Adrenal gland (tissue), 9 donors: ENCODE measurements at regions not wholly inside any gene's neighbourhood (a gene's known extent, or its start where the extent isn't known, plus 50 kb on each side); places are given as distances from the start of the nearest gene placed in this dataset.

Experiments used
- DNase-seq, 7 donors: peaks; one replicate each; pipeline ENCODE4 v3.0.0-alpha.2; 2019 to 2020
- H3K27ac ChIP-seq, 5 donors: fragments of 200-600 bp; sonication (generic) in 4 of 5; 1 replicate in 3 of 5; 2 replicates in 2 of 5; pipeline versions ENCODE4 v1.5.1 to v1.8.0; 2016 to 2020; ENCODE audit warnings: mild to moderate bottlenecking in 1 of 5
- H3K27me3 ChIP-seq: fragments of 200-600 bp; 2 replicates; pipeline ENCODE4 v1.8.0; 2021
- H3K36me3 ChIP-seq, 2 donors: fragments of 200-600 bp; replicated peaks in 1 of 2; 1 replicate in 1 of 2; 2 replicates in 1 of 2; pipeline versions ENCODE4 v1.5.1 to v1.8.0; 2018 to 2022
- H3K4me1 ChIP-seq, 2 donors: fragments of 200-600 bp; replicated peaks in 1 of 2; 1 replicate in 1 of 2; 2 replicates in 1 of 2; pipeline versions ENCODE4 v1.5.1 to v1.8.0; 2018 to 2021
- H3K4me3 ChIP-seq, 4 donors: fragments of 200-600 bp; sonication (generic) in 3 of 4; one replicate each; pipeline ENCODE4 v1.5.1; 2016 to 2018
- H3K9me3 ChIP-seq, 3 donors: fragments of 200-600 bp; sonication (generic) in 1 of 3; replicated peaks in 1 of 3; 1 replicate in 2 of 3; 2 replicates in 1 of 3; pipeline versions ENCODE4 v1.5.1 to v1.8.0; 2016 to 2021
- CTCF ChIP-seq, 6 experiments: fragments of 450-650 bp in 4 of 6; fragments of 200-600 bp in 2 of 6; sonication (generic) in 1 of 6; IDR thresholded peaks; 1 replicate in 5 of 6; 2 replicates in 1 of 6; pipeline versions ENCODE4 v1.5.1 to v1.8.0; 2016 to 2021; ENCODE audit warnings: antibody characterized with exemption in 6 of 6, mild to moderate bottlenecking in 2 of 6, moderate library complexity in 1 of 6
- POLR2A ChIP-seq, 2 donors: fragments of 450-650 bp; IDR thresholded peaks; one replicate each; pipeline ENCODE4 v1.6.1; 2017; ENCODE audit warnings: antibody characterized with exemption in 2 of 2, mild to moderate bottlenecking in 2 of 2, moderate library complexity in 1 of 2
- WGBS, 4 donors: extraction: QIAGEN DNeasy Blood & Tissue Kit in 2 of 4; methylation state at CpG; one replicate each; pipeline versions ENCODE4 v1.1.5 to v1.1.7; 2013 to 2017; 5-methylcytosine and 5-hydroxymethylcytosine counted together
- intact Hi-C, 2 donors: fragments of 100-400 bp; cut with DNase I; formaldehyde crosslinking; loops; one replicate each; pipeline versions ENCODE4 v1.14.1 to v1.15.0; 2022 to 2023
- donor health status: healthy with polysubstance abuse.
- donor health status: Bipolar disorder and iron deficiency.
- donor health status: DM: yes; HTN: yes; CAD: no.
- donor health status: DM: no; HTN: no; CAD: no.
- donor health status: DM: no; HTN: no; CAD: no.

DNA sequence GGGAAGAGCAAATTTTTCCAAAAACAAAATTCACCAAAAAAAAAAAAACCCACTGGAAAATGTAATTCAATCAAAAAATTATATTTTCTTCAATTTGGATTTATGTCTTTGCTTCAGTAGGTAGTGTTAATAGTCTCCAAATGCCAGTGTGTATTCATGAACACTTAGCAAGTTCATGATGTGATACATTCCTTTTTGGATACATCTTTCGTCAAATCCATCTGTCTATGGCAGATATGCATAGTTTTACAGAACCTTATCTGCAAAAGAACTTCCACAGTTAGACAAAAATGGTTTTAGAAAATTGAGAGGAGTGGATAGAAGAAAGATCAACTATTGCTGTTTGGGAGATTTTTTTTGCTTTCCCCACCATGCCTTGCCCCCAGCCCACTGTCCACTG lies 214.6 kb downstream of the DEPDC1B start:
- H3K27me3 ChIP-seq, result no peaks in the 10 kb centered on the region
- peaks cover 0 to 4% (median 0%) of the 10 kb centered on the region in 3 donors for H3K9me3 ChIP-seq
- no peak for TF ChIP-seq CTCF (IDR thresholded peaks at IDR 0.05)
- no peak overlapping the region for H3K27ac ChIP-seq
- 65 to 76% (median 66%) methylated on average over 1 of the region's 1 CpG for WGBS, 4 donors
- DNase-seq, result no peak
- intact Hi-C loops, result no loop called here
- no peaks in the 10 kb centered on the region for H3K4me1 ChIP-seq
- H3K36me3 ChIP-seq, result no peaks in the 10 kb centered on the region
- no peak overlapping the region for H3K4me3 ChIP-seq

- no peak for DNase-seq
- no peaks in the 10 kb centered on the region for H3K36me3 ChIP-seq
- no peak overlapping the region for H3K27ac ChIP-seq
- H3K9me3 ChIP-seq, result peaks cover 0 to 4% (median 0%) of the 10 kb centered on the region in 3 donors
- no peaks in the 10 kb centered on the region for H3K4me1 ChIP-seq
- intact Hi-C loops, result no loop called here
- no peaks in the 10 kb centered on the region for H3K27me3 ChIP-seq
- TF ChIP-seq CTCF (IDR thresholded peaks at IDR 0.05) (no peak), POLR2A (IDR thresholded peaks at IDR 0.05) (no peak)
- H3K4me3 ChIP-seq, result no peak overlapping the region
These were observed 216.9 kb downstream of the DEPDC1B start for GRCh38 chr5:60483050-60483449.

- Histone ChIP-seq H3K27ac (no peak overlapping the region), H3K9me3 (peaks cover 0 to 4% (median 0%) of the 10 kb centered on the region in 3 donors), H3K4me3 (no peak overlapping the region), H3K4me1 (no peaks in the 10 kb centered on the region), H3K36me3 (no peaks in the 10 kb centered on the region), H3K27me3 (no peaks in the 10 kb centered on the region)
- TF ChIP-seq POLR2A (IDR thresholded peaks at IDR 0.05), result no peak
- no peak for TF ChIP-seq CTCF (IDR thresholded peaks at IDR 0.05)
- no peak for DNase-seq
- intact Hi-C loops, result no loop called here
- WGBS, 4 donors, result 16 to 74% (median 57%) methylated on average over 1 of the region's 1 CpG
These were observed 217.7 kb downstream of the DEPDC1B start for GRCh38 chr5:60482301-60482700.

- intact Hi-C loops, result no loop called here
- Histone ChIP-seq H3K27ac (no peak overlapping the region), H3K36me3 (no peaks in the 10 kb centered on the region), H3K4me3 (no peak overlapping the region), H3K9me3 (no peaks in the 10 kb centered on the region), H3K27me3 (no peaks in the 10 kb centered on the region), H3K4me1 (no peaks in the 10 kb centered on the region)
- TF ChIP-seq POLR2A (IDR thresholded peaks at IDR 0.05), result no peak
- TF ChIP-seq CTCF (IDR thresholded peaks at IDR 0.05), result no peak
- DNase-seq, result no peak
- 73 to 84% (median 80%) methylated on average over 2 of the region's 2 CpGs for WGBS, 4 donors
These were observed 220.4 kb downstream of the DEPDC1B start for GRCh38 chr5:60479542-60479941.
